Activated naive CD8-positive, alpha-beta T cell treated with anti-CD3 and anti-CD28 coated beads for 36 hours (primary cell): ENCODE measurements at regions not wholly inside any gene's neighbourhood (a gene's known extent, or its start where the extent isn't known, plus 50 kb on each side); places are given as distances from the start of the nearest gene placed in this dataset.

Experiments
- DNase-seq: peaks from one replicate; pipeline ENCODE4 v3.0.0; 2021
- H3K27ac Mint-ChIP-seq: one replicate; pipeline ENCODE4 v1.8.0; 2022; ENCODE audit warnings: mild to moderate bottlenecking, moderate library complexity, mixed read lengths
- H3K27me3 Mint-ChIP-seq: one replicate; pipeline ENCODE4 v1.8.0; 2022; ENCODE audit warnings: mild to moderate bottlenecking, mixed read lengths
- H3K36me3 Mint-ChIP-seq: one replicate; pipeline ENCODE4 v1.8.0; 2021; ENCODE audit warnings: mild to moderate bottlenecking, mixed read lengths
- H3K4me1 Mint-ChIP-seq: one replicate; pipeline ENCODE4 v1.8.0; 2021; ENCODE audit warnings: mixed read lengths
- H3K4me3 Mint-ChIP-seq: one replicate; pipeline ENCODE4 v1.8.0; 2022; ENCODE audit warnings: mild to moderate bottlenecking, moderate library complexity, mixed read lengths
- H3K9me3 Mint-ChIP-seq: one replicate; pipeline ENCODE4 v1.8.0; 2022; ENCODE audit warnings: mixed read lengths

- Mint-ChIP-seq H3K4me3 (no peak overlapping the region), H3K9me3 (no peaks in the 10 kb centered on the region), H3K27me3 (peaks cover 14% of the 10 kb centered on the region), H3K36me3 (no peaks in the 10 kb centered on the region), H3K4me1 (peaks cover 4% of the 10 kb centered on the region), H3K27ac (no peak overlapping the region)
- no peak for DNase-seq
These were observed 181.9 kb downstream of the OPA1 start for GRCh38 chr3:193774916-193775285.

- no peak for DNase-seq
- peaks cover 4% of the 10 kb centered on the region for H3K4me1 Mint-ChIP-seq
- H3K27me3 Mint-ChIP-seq: peaks cover 20% of the 10 kb centered on the region
- H3K9me3 Mint-ChIP-seq: no peaks in the 10 kb centered on the region
- no peaks in the 10 kb centered on the region for H3K36me3 Mint-ChIP-seq
- H3K27ac Mint-ChIP-seq: no peak overlapping the region
- H3K4me3 Mint-ChIP-seq: no peak overlapping the region
These were observed 182.5 kb downstream of the OPA1 start for GRCh38 chr3:193775421-193776077.

GRCh38 chr3:193776626-193777358 lies 183.8 kb downstream of the OPA1 start:
- DNase-seq: no peak
- H3K27me3 Mint-ChIP-seq: peaks cover 24% of the 10 kb centered on the region
- H3K4me1 Mint-ChIP-seq: peaks cover 4% of the 10 kb centered on the region
- H3K27ac Mint-ChIP-seq: no peak overlapping the region
- H3K9me3 Mint-ChIP-seq: no peaks in the 10 kb centered on the region
- H3K36me3 Mint-ChIP-seq: no peaks in the 10 kb centered on the region
- H3K4me3 Mint-ChIP-seq: no peak overlapping the region

GRCh38 chr3:193777524-193777923 lies 184.5 kb downstream of the OPA1 start:
- Mint-ChIP-seq H3K27ac (no peak overlapping the region), H3K4me3 (no peak overlapping the region), H3K27me3 (peaks cover 31% of the 10 kb centered on the region), H3K36me3 (no peaks in the 10 kb centered on the region), H3K9me3 (no peaks in the 10 kb centered on the region), H3K4me1 (peaks cover 4% of the 10 kb centered on the region)
- no peak for DNase-seq

- Mint-ChIP-seq H3K27me3 (peaks cover 31% of the 10 kb centered on the region), H3K9me3 (no peaks in the 10 kb centered on the region), H3K4me1 (peaks cover 4% of the 10 kb centered on the region), H3K36me3 (no peaks in the 10 kb centered on the region), H3K27ac (no peak overlapping the region), H3K4me3 (no peak overlapping the region)
- DNase-seq: no peak
These were observed 185.7 kb downstream of the OPA1 start for GRCh38 chr3:193778676-193779075.

DNA sequence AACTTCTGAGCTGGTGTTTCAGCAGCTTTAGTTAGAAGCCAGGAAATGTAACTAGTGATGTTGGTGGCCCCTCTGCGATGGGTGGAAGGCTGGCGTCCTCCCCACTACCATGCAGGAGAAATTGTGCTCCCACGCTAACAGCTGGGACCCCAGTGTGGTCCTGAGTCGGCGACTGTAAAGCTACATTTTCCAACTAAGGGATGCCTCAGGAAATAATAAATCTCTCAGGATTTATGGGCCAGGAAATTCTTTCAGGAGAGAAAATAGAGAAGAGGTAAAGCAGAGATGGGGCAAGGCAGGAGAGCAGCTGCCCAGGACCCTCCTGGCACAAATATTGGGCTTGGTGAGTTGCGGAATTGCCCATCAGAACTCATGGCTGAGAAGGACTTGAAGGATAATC lies 186.9 kb downstream of the OPA1 start:
- Mint-ChIP-seq H3K27ac (no peak overlapping the region), H3K9me3 (no peaks in the 10 kb centered on the region), H3K36me3 (no peaks in the 10 kb centered on the region), H3K27me3 (peaks cover 31% of the 10 kb centered on the region), H3K4me1 (peaks cover 4% of the 10 kb centered on the region), H3K4me3 (no peak overlapping the region)
- no peak for DNase-seq

DNA sequence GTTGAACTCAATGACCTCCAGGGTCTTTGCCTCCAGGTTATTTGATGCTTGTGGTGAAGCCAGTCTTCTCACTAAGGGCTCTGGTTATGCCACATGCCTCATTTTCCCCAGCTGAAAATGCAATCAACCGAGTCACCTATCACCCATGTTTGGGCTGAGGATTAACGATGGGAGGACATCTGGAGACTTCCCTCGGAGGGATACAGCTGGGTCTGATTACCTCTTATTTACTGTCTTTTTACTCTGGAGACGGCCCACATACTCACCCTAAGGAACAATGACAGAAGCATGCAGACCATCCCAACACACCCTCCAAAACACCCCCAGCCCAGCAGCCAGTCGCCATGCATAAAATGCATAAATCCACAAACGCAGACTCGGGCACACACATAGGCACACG lies 187.4 kb downstream of the OPA1 start:
- no peak for DNase-seq
- Mint-ChIP-seq H3K4me3 (no peak overlapping the region), H3K27me3 (peaks cover 34% of the 10 kb centered on the region), H3K27ac (no peak overlapping the region), H3K36me3 (no peaks in the 10 kb centered on the region), H3K9me3 (no peaks in the 10 kb centered on the region), H3K4me1 (peaks cover 4% of the 10 kb centered on the region)

- DNase-seq: peak; percentile 10
- no peak overlapping the region for H3K4me3 Mint-ChIP-seq
- H3K36me3 Mint-ChIP-seq: no peaks in the 10 kb centered on the region
- peaks cover 35% of the 10 kb centered on the region for H3K27me3 Mint-ChIP-seq
- H3K4me1 Mint-ChIP-seq: peaks cover 4% of the 10 kb centered on the region
- no peaks in the 10 kb centered on the region for H3K9me3 Mint-ChIP-seq
- H3K27ac Mint-ChIP-seq: no peak overlapping the region
These were observed 187.9 kb downstream of the OPA1 start for GRCh38 chr3:193780810-193781478.

- peaks cover 48% of the 10 kb centered on the region for H3K27me3 Mint-ChIP-seq
- no peak overlapping the region for H3K4me3 Mint-ChIP-seq
- H3K36me3 Mint-ChIP-seq: no peaks in the 10 kb centered on the region
- no peak overlapping the region for H3K27ac Mint-ChIP-seq
- DNase-seq: no peak
- no peaks in the 10 kb centered on the region for H3K9me3 Mint-ChIP-seq
- no peaks in the 10 kb centered on the region for H3K4me1 Mint-ChIP-seq
These were observed 189.3 kb downstream of the OPA1 start for GRCh38 chr3:193782276-193782647.

DNA sequence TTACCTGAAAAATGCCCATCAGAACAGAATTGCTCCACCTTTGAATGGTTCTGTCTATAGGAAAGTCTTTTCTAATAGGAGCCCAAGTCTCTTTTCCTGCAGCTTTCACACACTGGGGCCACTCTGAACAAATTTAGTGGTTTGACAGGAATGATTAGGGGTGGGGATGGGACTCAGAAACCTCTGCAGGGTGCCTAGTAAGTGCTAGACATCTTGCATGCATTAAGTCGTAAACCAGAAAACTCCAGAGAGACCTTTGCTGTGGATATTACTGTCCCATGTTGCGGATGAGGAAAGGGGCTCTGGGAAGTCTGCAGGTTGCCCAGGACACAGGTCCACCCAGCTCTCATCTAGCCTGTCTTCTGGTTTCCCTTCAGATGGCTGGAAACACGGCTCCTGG lies 189.7 kb downstream of the OPA1 start:
- Mint-ChIP-seq H3K36me3 (no peaks in the 10 kb centered on the region), H3K27ac (no peak overlapping the region), H3K9me3 (no peaks in the 10 kb centered on the region), H3K4me3 (no peak overlapping the region), H3K27me3 (peaks cover 48% of the 10 kb centered on the region), H3K4me1 (no peaks in the 10 kb centered on the region)
- DNase-seq: no peak

DNA sequence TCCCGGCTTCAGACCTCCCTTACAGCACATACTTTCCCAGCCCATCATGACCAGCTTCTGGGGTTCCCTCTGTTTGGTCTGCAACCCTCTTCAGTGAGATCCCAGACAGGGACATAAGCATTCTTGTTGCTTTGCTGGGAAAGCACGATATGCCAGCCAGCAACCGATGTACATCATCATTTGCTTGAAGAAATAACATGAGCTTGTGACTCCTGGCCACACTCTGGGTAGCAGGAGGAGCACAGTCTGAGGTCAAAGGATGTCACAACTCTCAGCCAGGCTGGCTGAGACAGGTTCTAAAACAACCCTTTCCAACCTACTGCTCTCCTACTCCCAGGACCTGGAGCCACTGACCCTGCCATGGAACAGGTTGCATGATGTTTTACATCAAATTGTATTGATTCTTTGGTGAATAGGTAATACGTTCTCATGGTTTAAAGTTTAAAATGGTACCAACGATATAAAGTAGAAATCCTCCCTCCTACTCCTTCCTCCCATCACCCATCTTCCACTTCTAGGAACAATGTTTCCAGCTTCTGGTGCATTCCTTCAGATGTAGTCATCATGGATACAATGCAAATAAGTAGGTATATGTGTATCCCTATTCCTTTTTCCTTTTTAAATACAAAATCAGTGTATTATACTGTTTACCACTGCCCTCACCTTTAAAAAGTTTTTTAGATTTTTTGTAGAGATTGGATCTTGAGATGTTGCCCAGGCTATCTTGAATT lies 190.3 kb downstream of the OPA1 start:
- Mint-ChIP-seq H3K36me3 (no peaks in the 10 kb centered on the region), H3K27ac (no peak overlapping the region), H3K4me1 (no peaks in the 10 kb centered on the region), H3K4me3 (no peak overlapping the region), H3K27me3 (peaks cover 52% of the 10 kb centered on the region), H3K9me3 (no peaks in the 10 kb centered on the region)
- DNase-seq: no peak

DNA sequence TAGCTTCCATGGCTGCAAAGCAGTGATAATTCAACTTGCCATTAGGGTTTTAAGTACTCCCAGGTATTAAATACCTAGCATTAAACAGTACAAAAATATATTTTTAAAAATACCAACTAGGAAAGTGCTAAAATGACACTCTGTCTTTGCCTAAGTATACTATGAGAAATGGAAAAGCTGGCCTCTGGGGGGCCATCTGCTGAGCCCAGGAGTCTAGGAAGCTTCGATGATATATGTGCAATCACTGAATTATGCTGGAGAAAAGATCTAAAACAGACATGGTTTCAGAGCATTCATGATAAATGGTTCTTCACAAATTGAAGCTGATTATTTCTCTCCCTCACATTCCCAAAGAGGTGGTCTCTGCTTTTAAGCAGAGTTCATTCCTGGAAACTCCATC lies 191.8 kb downstream of the OPA1 start:
- no peak overlapping the region for H3K27ac Mint-ChIP-seq
- no peaks in the 10 kb centered on the region for H3K36me3 Mint-ChIP-seq
- no peak for DNase-seq
- peaks cover 44% of the 10 kb centered on the region for H3K27me3 Mint-ChIP-seq
- H3K4me1 Mint-ChIP-seq: no peaks in the 10 kb centered on the region
- no peaks in the 10 kb centered on the region for H3K9me3 Mint-ChIP-seq
- H3K4me3 Mint-ChIP-seq: no peak overlapping the region

DNA sequence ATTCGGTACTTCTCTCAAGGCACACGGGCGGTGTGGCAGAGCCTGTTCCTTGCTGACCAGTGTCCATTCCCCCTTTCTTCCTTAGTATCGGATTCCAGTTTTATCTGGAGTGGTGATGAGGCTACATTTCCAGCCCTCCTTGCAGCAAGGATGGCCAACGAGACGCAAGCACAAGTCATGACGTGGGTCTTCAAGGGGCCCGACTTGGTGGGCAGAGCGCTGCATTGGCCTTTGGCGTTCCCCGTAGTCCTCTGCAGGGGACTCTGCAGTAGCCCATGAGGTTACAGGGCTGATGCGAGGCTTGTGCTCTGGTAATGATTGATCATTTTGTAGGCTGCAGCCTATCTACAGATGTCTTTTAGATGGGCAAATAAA lies 194.5 kb downstream of the OPA1 start:
- Mint-ChIP-seq H3K4me3 (no peak overlapping the region), H3K36me3 (no peaks in the 10 kb centered on the region), H3K27ac (no peak overlapping the region), H3K9me3 (no peaks in the 10 kb centered on the region), H3K27me3 (peaks cover 31% of the 10 kb centered on the region), H3K4me1 (no peaks in the 10 kb centered on the region)
- no peak for DNase-seq

DNA sequence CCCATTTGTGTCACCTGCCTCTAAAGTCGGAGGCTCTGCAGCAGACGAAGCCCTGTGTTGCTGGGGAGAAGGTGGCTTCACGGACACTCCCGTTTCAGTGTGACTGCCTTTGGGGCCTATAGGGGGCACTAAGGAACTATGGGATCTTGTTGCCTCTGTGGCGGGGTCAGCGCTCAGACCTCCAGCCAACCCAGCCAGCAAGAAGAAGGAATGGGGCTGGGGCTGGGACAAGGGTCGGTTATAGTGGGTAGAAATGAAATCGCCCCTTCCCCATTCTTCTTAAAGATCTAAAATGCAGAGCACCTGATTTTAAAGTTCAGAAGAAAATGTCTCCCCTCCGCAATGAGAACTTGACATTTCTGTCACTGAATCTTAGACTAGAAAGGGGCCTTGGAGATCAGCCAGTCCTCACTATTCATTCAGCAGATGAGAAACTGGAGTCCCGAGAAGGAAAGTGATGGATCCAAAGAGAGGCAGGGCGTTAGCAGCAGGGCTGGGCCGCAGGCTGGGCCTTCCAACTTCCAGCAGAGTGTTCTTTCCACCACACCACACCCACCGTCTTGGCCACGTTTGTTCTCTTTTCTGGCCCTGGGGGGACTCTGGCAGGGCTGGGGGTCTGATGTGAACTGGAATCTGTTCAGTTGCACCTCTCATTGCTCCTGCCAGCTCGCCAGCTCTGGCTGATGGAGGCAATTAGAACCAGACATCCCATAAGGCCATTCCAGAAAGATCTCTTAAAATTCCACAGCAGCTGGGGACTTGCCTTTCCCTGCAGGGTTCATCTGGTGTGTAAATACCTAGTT lies 195.4 kb downstream of the OPA1 start:
- peaks cover 34% of the 10 kb centered on the region for H3K27me3 Mint-ChIP-seq
- no peaks in the 10 kb centered on the region for H3K36me3 Mint-ChIP-seq
- H3K9me3 Mint-ChIP-seq: no peaks in the 10 kb centered on the region
- no peak overlapping the region for H3K27ac Mint-ChIP-seq
- H3K4me3 Mint-ChIP-seq: no peak overlapping the region
- H3K4me1 Mint-ChIP-seq: no peaks in the 10 kb centered on the region
- no peak for DNase-seq

- no peak overlapping the region for H3K4me3 Mint-ChIP-seq
- no peaks in the 10 kb centered on the region for H3K36me3 Mint-ChIP-seq
- H3K4me1 Mint-ChIP-seq: no peaks in the 10 kb centered on the region
- H3K9me3 Mint-ChIP-seq: no peaks in the 10 kb centered on the region
- DNase-seq: no peak
- peaks cover 37% of the 10 kb centered on the region for H3K27me3 Mint-ChIP-seq
- no peak overlapping the region for H3K27ac Mint-ChIP-seq
These were observed 196.4 kb downstream of the OPA1 start for GRCh38 chr3:193789455-193789854.
